ENCODE measurements at regions not wholly inside any gene's neighbourhood (a gene's known extent, or its start where the extent isn't known, plus 50 kb on each side); places are given as distances from the start of the nearest gene placed in this dataset.

GRCh38 chr15:29959384-29960137 lies 123.2 kb upstream of the GOLGA8J start:
- Histone ChIP-seq H3K79me1 (ENCODE audit: low read depth, low read length) (no peaks in the 10 kb centered on the region), H2AK5ac (ENCODE audit: low read depth, low read length) (no peak overlapping the region), H4K8ac (ENCODE audit: extremely low read depth, insufficient read depth, low read length) (no peak overlapping the region), H2BK5ac (ENCODE audit: low read depth, low read length) (no peak overlapping the region), H4K20me1 (replicated peaks in 1 of 2; ENCODE audit: control insufficient read depth in 1 of 2, insufficient read depth in 2 of 2, low read length in 2 of 2) (no peaks in the 10 kb centered on the region), H3K56ac (replicated peaks; ENCODE audit: insufficient read length, low read depth, low read length) (no peak overlapping the region), H3K27ac (ENCODE audit: low read depth, low read length) (no peak overlapping the region), H3K18ac (ENCODE audit: extremely low read depth, low read length) (no peak overlapping the region), H2AFZ (ENCODE audit: low read length) (no peak overlapping the region), H3K9ac (replicated peaks in 1 of 4; ENCODE audit: extremely low read depth in 1 of 4, low read depth in 3 of 4, low read length in 3 of 4) (no peak overlapping the region), H3K79me2 (ENCODE audit: control insufficient read depth in 1 of 2, insufficient read depth in 2 of 2, low read length in 2 of 2) (no peaks in the 10 kb centered on the region), H3K4ac (replicated peaks; ENCODE audit: insufficient read length, low read depth, low read length) (no peak overlapping the region), H3K14ac (ENCODE audit: insufficient read length) (no peak overlapping the region), H2BK15ac (ENCODE audit: low read length) (no peak overlapping the region), H3K27me3 (replicated peaks in 1 of 4; ENCODE audit: control insufficient read depth in 3 of 4, extremely low read depth in 1 of 4, insufficient read depth in 3 of 4, low read length in 3 of 4) (no peaks in the 10 kb centered on the region), H3K4me2 (ENCODE audit: insufficient read depth in 1 of 2, low read depth in 2 of 2, low read length in 2 of 2) (no peak overlapping the region), H4K5ac (ENCODE audit: insufficient read length, low read depth, low read length) (no peak overlapping the region), H3K4me1 (replicated peaks in 1 of 4; ENCODE audit: control insufficient read depth in 3 of 4, insufficient read depth in 4 of 4, low read length in 3 of 4) (peaks cover 0 to 10% (median 2%) of the 10 kb centered on the region in 4 experiments; a peak in 5 of 7 replicates), H3K23ac (ENCODE audit: insufficient read length) (no peak overlapping the region), H2BK120ac (replicated peaks; ENCODE audit: low read depth, low read length) (no peak overlapping the region), H4K91ac (replicated peaks; ENCODE audit: insufficient read length, low read length) (no peak overlapping the region), H3K23me2 (ENCODE audit: low read depth, low read length) (no peaks in the 10 kb centered on the region), H3K4me3 (ENCODE audit: extremely low read depth in 1 of 4, insufficient read depth in 2 of 4, low read depth in 3 of 4, low read length in 4 of 4) (no peak overlapping the region), H3K36me3 (ENCODE audit: control insufficient read depth in 2 of 4, insufficient read depth in 4 of 4, low read length in 3 of 4) (no peaks in the 10 kb centered on the region), H3K9me3 (ENCODE audit: insufficient read depth in 2 of 2, low read depth in 1 of 2, low read length in 1 of 2) (no peaks in the 10 kb centered on the region), H2BK20ac (ENCODE audit: low read length) (no peak overlapping the region), H2BK12ac (ENCODE audit: low read depth, low read length) (no peak overlapping the region)
- TF ChIP-seq MAFK (IDR thresholded peaks at IDR 0.05; ENCODE audit: low read depth, low read length) (no peak), TBP (IDR thresholded peaks at IDR 0.05; ENCODE audit: low read depth, low read length) (no peak), ASH2L (IDR thresholded peaks at IDR 0.05; ENCODE audit: low read length) (no peak), TCF12 (IDR thresholded peaks at IDR 0.05; ENCODE audit: low read depth, low read length) (no peak)
- TF ChIP-seq, protein P1, sequence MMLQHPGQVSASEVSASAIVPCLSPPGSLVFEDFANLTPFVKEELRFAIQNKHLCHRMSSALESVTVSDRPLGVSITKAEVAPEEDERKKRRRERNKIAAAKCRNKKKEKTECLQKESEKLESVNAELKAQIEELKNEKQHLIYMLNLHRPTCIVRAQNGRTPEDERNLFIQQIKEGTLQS (IDR thresholded peaks at IDR 0.05; ENCODE audit: insufficient read depth, low read depth, low read length): no peak
- TF ChIP-seq, protein P2, sequence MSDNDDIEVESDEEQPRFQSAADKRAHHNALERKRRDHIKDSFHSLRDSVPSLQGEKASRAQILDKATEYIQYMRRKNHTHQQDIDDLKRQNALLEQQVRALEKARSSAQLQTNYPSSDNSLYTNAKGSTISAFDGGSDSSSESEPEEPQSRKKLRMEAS (IDR thresholded peaks at IDR 0.05): no peak
- DNase-seq (ENCODE audit: low read depth in 1 of 2, low spot score in 2 of 2) (no peak), FAIRE-seq (no peak)
- WGBS, 2 experiments (ENCODE audit: extremely low coverage in 1 of 2, insufficient coverage in 1 of 2, insufficient read length in 1 of 2, insufficient replicate concordance in 2 of 2, low coverage in 1 of 2, low lambda C conversion rate in 2 of 2, missing lambda C conversion rate in 1 of 2): 82% methylated on average over 9 of the region's 9 CpGs; no CpG with 5 or more reads in 1 of the 2 experiments
- CTCF ChIA-PET (ENCODE audit: partially characterized antibody): interaction anchor here (0.7 to 3.9 kb wide), 4 partner anchors 18 to 597 kb away, joined by 3 to 11 read pairs (median 6); no protein-coding TSS in a partner anchor
- POLR2A ChIA-PET (ENCODE audit: partially characterized antibody): no interaction called here
